ENCODE measurements at regions not wholly inside any gene's neighbourhood (a gene's known extent, or its start where the extent isn't known, plus 50 kb on each side); places are given as distances from the start of the nearest gene placed in this dataset.

DNA sequence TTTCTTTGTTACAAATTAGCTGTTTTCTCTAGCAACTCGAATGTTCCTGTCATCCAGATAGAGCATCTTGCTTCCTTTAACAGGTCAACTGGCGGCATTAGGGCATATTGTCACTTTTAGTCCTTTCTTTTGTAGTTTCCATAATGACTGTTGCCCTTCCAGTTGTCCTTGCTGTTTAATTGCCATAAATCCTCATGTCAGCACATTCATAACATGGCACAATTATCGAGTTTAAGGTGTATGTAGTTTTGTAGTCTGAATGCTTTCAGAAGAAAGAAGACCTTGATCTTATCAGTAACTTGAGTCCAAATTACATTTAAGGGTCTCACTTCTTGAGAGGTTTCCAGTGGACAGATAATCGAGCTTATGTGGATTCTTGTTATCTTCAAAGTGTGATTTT is 161.7 kb upstream of the CDH12 start:
- TF ChIP-seq CTCF (conservative IDR thresholded peaks at IDR 0.05) (no peak), EZH2 (IDR thresholded peaks at IDR 0.05; ENCODE audit: low read depth) (no peak)

Data from PC-9 (cell line).